NOMO-1 treated with dmso at 0.1 percent for 144 hours (cell line): ENCODE measurements at regions not wholly inside any gene's neighbourhood (a gene's known extent, or its start where the extent isn't known, plus 50 kb on each side); places are given as distances from the start of the nearest gene placed in this dataset.
"Not testable (repeated sequence)": the region's sequence is repeated elsewhere in the genome, so short reads cannot be mapped to it uniquely, and the experiment has no call there.

ENCODE experiments used
- DNase-seq: peaks from one replicate; lab custom pipeline; 2025; ENCODE audit not compliant: unreplicated experiment; lab: John Stamatoyannopoulos, UW

DNA sequence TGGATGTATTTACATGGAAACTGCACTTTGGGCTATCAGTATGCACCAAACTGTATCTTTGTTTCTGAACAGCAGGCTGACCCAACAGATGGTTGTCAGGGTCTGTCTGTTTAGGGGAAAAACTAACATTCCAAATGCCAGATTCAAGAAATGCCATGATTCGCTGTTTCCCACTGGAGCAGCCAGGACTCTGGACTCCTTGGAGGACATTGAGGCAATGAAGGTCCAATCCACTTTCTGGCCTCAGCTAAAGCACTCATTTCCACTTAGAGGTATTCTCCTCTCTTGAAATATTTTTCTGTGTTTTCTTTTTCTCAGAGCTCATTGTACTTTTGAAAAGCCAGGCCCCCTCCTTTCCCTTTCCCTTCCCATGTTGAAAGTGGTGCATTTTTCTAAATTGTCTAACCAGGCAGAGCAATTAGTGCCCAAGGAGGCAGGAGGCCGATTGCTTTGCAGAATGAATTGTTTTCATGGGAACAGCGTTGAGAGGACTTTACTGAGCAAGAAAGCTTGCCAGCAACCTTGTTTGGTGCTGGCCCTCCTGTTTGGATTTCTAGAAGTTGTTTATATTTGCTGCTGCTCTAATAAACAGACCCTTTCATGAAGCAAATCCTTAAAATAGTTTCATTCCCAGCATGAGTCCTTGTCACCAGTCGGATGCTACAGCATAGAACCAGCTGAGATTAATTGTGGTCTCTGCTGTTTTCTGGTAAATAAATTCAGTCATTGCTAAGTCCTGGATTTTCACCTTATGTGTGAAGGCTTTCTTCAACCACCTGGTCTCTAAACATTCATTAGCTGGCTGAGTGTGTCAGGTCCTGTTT is 132.8 kb upstream of the TAF11L2 start:
- DNase-seq, result no peak

DNA sequence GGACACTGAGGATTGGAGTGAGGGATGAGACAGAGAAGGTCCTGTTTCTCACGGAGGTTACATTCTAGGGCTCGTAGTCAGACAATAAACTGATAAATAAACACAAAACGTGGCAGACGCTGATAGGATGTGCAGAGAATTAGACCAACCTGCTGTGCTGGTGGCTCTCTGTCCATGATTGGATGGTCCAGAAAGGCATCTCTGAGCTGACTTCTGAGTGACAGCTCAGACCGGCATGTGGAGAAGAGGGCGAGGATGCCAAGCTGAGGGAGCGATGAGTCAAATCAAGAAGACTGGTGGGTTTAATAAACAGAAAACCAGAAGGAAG is 132.3 kb upstream of the TAF11L2 start:
- no peak for DNase-seq

DNA sequence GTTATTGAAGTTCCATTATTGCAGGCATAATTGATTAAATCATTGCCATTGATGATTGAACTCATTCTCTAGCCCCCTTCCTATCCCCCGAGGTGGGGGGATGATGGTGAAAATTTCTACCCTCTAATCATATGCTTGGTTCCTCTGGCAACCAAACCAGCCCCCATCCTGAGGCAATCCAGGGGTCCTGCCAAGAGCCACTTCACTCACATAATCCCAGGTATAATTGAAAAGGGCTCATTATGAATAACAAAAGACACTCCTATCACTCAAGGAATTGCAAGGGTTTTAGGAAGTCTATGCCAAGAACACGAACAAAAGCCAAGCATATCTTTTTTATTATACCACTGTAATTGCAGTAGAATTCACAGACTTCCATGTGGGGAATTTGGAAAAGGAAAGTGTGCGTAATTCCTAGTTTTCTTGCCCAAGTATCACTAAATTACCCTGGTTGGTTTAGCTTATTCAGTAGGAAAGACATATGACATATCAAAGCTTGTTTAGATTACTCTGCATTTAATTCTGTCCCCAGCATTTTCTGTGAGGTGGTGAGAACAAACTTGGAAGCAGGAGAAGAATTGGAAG is 130.7 kb upstream of the TAF11L2 start:
- DNase-seq, result no peak

DNA sequence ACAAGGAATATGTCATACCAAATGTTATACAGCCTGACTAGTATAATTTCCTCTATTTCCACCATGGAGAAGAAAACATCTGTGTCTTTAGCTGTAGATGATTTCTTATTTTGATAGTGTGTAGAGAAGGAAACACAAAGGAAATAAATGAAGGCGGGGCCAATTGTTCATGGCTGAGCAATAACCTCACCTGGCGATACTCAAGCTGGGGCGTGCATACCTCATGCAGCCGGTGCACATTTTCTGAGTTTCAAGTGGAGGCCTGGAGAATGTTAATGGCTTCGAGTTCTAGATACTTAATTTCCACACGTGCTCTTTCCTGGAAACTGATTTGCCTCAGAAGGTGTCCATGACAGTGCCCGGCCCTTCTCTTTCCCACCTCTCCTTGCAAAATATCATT is 127.4 kb upstream of the TAF11L2 start:
- DNase-seq, result no peak

DNA sequence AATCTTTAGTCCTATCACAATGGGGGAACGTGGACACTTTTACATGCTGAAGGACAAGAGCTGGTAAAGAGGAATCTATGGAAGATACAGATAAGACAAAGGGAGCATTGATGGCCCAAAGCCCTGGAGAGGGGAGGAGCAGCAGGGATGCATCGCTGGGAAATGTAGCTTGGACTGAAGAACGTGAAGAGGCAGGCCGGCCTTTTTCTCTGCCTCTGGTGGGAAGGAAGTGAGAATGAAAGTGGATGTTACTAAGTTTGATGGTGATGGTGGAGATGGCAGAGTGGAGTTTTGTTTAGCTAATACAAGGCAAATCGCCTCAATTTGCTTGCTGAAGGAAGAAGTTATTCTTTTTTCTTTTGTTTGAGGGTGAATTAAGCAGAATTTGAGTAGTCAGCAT is 124.6 kb upstream of the TAF11L2 start:
- peak; percentile 33 for DNase-seq

DNA sequence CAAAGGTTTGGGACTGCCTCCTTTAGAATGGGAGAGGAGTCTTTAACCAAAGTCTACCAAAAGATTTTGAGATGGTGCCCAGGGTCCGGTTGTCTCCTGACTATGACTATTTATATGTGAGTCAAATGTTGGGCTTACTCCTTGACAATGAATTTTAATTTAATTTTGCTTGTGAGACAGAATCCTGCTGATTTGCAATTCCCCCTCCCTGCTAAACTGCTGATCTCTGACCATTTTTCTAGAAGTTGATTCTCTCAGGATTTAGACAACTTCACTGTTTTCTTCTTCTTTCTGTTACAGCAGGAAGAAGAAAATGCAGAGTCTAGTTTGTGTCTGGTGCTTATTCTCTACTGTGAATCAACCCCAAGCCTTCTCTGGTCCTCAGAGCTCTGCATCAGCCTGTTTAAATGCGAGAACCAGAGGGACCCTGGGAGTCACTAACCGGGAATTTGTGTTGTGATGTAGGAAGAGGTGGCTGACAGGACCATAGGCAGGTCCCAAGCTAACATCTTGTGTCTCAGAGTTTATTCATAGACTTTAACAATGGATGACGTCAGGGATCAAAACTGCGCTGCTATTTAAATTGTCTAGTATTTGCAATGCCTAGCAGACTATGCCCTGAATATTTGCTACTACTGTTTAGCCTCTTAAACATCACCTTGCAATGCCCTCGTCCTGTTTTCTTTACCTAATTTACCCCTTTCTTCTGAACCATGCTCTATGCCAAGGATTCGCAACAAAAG is 124.0 kb upstream of the TAF11L2 start:
- DNase-seq, result no peak

DNA sequence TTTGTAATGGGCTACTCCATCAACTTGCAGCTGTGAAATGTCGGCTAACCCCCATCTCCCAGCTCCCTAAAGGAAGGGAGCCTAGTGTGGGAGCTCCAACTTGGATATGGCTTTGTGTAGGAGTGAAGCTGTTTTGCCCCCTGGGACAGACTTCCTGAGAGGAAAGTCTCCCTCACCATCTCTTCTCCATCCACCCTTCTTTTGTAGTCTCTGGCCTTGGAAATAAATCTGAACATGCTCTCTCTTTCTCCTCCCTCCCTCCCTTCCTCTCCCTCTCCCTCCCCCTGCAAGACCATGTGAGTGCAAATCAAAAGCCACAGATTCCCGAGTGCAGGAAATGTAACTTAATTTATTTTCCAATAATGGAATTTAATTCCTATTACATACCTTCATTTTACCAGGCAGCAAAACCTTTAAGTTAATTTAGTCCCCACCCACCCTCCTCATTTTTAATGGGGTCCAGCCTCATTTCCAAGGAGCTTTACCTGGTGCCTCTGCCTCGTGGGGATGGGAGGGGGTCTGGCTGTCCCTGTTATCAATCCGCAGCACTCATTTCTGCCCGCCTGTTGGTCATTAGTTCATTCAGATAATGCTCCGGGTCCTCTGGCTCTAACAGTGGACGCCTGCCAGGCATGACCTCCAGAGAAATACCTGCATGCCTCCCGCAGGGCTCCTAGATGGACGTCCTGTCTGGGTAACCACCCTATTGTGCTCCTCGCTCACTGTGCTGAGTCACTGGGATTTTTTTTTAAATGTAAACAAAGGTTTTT is 122.9 kb upstream of the TAF11L2 start:
- no peak for DNase-seq

DNA sequence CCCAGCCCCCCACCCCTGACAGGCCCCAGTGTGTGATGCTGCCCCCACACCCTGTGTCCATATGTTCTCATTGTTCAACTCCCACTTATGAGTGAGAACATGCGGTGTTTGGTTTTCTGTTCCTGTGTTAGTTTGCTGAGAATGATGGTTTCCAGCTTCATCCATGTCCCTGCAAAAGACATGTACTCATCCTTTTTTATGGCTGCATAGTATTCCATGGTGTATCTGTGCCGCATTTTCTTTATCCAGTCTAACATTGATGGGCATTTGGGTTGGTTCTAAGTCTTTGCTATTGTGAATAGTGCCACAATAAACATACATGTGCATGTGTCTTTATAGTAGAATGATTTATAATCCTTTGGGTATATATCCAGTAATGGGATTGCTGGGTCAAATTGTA is 122.1 kb upstream of the TAF11L2 start:
- not testable (repeated sequence) for DNase-seq

DNA sequence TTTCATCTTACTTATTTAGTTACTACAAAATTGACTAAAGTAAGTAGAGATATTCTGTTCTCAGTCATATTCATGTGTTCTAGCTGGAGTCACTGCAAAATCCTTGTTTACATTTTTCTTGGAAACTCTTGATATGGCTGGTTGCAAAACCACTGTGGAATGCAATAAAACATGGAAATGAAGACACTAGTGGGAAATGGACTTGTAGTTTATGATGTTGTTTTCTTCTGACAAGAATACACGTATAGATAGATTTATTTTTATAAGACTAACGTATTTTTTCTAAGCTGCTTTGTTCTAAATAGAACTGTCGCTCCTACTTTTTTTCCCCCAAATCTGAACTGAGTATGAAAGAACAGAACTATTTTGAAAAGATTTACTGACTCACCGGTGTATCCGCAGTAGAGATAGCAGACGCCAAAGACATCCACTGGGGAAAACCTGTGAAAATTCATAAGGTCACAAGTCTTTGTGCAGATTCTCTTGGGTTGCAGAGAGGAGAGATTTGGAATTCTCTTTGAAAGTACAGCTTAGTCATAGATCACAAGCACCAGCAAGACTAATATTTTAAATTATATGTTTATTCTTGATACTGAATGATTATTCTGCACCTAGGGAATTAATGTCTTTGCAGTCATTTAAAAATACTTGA is 119.6 kb upstream of the TAF11L2 start:
- DNase-seq, result no peak

DNA sequence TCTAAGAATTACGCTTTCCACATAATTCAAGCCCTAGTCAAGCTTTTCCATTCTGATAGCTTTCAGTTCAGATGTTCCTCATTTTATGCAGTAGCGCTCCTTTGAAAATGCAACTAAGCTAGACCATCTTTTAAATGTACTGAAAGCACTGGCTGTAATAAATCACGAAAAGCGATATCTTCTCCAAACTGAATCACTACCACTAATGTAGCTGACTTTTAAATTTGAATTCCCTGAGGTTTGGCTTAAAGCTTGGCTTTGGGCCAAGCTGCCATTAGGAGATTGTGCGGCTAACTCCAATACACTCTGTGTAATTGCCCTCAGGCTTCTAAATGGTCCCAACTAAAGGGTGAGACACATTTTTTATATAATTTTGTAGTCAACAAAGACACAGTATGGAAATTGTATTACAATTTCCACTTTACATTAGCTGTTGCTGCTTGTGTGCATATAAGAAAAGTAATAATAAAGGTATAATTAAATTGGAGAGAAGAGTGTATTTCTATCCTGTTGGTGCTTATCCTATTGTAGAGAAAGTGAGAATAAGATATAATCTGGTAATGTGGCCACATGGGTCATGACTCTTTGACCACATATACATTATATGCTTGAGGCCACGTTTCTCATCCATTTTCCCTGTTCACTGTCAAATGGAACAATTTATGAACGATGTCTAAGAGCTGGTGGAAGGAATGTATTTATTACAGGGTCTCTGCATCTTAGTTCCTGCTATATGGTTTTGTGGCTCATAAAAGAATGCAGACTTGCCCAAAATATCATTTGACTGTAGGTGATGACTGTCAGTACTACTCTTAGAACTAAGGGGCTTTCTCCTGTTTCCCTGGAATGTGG is 118.7 kb upstream of the TAF11L2 start:
- DNase-seq, result peak; percentile 26

DNA sequence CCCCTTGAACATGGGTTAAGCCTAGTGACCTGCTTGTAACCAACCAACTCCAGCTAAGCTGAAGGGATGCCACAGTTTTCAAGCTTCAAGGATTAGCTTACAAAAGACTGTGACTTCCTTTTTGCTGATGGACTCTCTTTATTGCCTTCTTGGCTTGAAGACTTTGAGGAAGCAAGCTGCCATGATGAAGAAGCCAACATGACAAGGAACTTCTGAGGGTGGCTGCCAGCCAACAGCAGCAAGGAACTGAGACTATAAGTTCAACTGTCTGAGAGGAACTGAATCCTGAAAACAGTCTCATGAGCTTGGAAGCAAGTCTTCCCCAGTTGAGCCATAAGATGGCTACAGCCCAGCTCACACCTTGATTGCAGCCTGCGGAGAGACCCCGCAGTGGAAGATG is 116.1 kb upstream of the TAF11L2 start:
- peak; percentile 89 for DNase-seq

DNA sequence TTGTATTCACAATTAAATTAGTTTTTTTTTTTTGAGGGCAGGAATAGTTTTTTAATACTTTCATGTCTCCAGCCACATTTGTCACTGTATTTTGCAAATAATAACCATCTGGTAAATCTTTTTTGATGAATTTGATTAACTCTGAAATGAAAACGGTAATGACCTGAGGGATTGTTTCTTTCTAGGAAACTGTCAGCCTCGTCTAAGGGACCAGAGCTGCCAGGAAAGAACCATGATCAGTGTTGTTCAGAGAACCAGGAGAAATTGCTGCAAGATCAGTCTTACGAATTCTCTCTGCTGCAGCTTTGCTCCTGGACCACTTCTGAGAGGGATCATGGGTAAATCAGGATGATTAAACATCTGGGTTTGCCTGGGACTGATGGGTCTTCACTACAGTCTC is 114.5 kb upstream of the TAF11L2 start:
- no peak for DNase-seq

DNA sequence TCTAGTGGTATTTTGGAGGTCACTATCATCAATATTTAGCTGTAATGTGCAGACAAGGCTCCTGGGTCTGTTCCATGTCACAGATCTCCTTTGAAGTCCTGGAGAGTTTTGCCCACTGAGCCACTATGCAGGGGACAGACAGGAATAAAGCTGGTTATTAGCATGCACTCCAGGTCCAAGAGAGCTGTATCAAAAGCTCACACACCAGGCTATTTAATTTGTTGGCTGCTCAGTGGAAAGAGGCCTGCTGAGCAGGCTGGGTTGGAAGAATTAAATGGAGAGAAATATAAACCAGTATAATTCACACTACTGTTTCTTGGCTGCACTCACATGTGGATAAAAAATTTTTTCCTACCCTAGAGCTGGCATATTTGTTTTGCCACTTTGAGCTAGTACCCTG is 113.8 kb upstream of the TAF11L2 start:
- no peak for DNase-seq

DNA sequence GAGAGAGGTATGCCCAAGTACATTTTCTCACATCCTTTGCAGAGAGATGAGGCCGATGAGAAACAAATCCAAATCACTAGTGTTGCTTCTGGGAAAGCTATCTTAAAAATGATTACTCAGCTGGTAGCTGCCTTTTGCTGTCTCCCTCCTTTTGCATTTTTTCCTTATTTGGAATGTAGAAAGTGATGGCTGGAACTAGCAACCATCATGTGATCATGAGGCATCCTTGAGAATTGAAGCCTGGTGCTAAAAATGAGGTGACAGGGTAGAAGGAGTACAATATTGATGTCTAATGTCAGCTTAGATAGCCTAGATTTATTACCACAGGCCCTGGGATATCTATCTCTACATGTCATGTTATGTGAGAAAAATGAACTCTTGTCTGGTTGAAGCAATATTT is 109.3 kb upstream of the TAF11L2 start:
- no peak for DNase-seq

DNA sequence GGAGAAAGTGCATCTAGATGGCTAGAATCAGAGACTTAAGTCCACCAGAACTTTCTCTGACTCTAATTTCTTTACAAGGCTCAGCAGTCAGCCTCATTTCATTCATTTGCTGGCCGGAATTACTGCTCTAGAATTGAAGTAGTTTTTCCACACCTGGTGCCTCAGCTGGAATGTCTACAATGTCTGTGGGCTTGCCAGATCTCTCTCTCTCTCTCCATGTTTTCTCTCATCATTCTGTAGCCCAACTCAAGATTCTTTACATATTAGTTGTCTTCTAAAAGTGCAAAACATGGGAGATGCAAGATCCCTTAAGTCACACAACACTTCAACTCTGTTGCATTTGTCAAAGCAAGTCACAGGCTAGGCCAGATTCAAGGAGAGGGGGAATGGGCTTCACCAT is 103.9 kb upstream of the TAF11L2 start:
- no peak for DNase-seq

DNA sequence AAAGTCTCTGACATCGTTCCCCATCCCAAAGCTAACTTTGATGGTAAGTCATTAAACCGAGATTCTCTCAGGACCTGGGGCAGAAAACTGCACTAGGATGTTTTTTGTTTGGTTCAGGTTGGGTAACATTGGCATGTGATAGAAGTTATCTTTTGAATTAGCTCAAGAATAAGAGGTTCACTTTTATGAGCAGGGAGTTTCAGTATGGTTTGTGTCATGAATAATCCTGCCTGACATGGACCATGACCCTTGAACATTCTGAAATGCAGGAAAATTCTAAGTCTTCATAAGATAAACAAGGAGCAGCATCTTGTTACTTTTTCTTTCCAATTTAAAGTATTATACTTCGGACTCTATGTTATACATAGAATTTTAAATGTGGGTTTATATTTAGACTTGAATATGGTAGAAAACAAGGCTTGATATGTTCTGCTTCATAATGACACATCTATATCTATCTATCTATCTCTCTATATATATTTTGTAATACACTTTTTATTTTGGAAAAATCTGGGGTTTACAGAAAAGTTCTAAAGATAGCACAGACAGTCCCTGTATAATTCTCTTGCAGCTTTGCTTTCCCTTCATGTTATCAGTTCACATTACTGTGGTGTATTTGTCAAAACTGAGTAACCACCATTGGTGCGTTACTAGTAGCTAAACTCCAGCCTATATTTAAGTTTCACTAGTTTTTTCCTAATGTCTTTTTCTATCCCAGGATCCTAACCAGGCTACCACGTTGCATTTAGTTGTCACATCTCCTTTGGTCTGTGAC is 102.7 kb upstream of the TAF11L2 start:
- DNase-seq, result no peak

DNA sequence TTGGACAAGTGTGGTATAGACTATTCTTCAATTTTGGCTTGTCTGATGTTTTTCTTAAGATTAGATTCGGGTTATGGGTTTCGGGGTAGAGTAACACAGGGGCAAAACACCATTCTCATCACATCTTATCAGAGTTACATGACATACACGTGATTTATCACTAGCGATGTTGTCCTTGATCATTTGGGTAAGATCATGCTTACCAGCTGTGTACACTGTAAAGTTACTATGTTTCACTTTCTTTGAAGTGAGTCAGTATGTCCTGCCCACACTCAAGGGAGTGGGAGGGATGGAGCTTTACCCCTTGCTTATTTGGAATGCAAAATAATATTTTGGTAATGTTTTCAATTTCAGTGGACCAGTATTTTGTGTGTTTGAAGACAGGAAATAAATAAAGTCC is 101.8 kb upstream of the TAF11L2 start:
- DNase-seq, result no peak

DNA sequence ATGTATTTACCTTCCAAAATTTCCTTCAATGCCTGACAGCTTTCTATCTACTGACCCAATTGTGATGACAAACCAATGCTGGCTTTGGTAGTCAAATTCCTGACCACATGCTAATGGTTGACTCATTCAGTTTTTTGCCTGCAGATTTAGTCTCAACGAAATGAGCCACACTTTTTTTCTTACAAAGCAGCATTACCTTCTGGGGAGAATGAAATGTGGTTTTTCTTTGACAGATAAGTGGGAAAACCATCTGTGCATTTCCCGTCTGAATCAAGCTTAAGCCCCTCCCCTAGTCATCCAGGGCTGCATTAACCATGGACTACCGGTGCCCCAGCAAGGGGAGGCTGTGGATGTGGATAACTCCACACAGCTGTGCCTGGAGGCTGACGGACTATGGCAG is 99.6 kb upstream of the TAF11L2 start:
- DNase-seq, result no peak
